Mesenchymal stem cell (in vitro differentiated cells and primary cell): ENCODE measurements at regions not wholly inside any gene's neighbourhood (a gene's known extent, or its start where the extent isn't known, plus 50 kb on each side); places are given as distances from the start of the nearest gene placed in this dataset.

ENCODE experiments used
- DNase-seq: peaks from one replicate; pipeline ENCODE4 v3.0.0-alpha.2; 2013
- H2AFZ ChIP-seq: one replicate; pipeline ENCODE4 v1.6.1; 2013; ENCODE audit warnings: low read depth, mild to moderate bottlenecking, control low read depth, inconsistent platforms, low read length, moderate library complexity
- H2AK5ac ChIP-seq: 2 replicates; pipeline ENCODE4 v1.6.1; 2013; ENCODE audit warnings: low read length, moderate library complexity, mild to moderate bottlenecking, inconsistent platforms; ENCODE audit not compliant: severe bottlenecking
- H2BK120ac ChIP-seq: one replicate; pipeline ENCODE4 v1.6.1; 2013; ENCODE audit warnings: low read depth, mild to moderate bottlenecking, inconsistent platforms, low read length, moderate library complexity
- H2BK12ac ChIP-seq, 2 experiments: one replicate each; pipeline ENCODE4 v1.6.1; 2013; ENCODE audit warnings: inconsistent platforms in 2 of 2, low read length in 2 of 2, mild to moderate bottlenecking in 2 of 2, moderate library complexity in 2 of 2, control low read depth in 1 of 2
- H2BK15ac ChIP-seq: one replicate; pipeline ENCODE4 v1.6.1; 2013; ENCODE audit warnings: mild to moderate bottlenecking, low read depth, inconsistent platforms; ENCODE audit not compliant: poor library complexity, severe bottlenecking
- H2BK5ac ChIP-seq: 2 replicates; pipeline ENCODE4 v1.6.1; 2013; ENCODE audit warnings: low read depth, mild to moderate bottlenecking, low read length, control low read depth, inconsistent platforms; ENCODE audit not compliant: poor library complexity, severe bottlenecking
- H3K14ac ChIP-seq, 2 experiments: one replicate each; pipeline ENCODE4 v1.6.1; 2013; ENCODE audit warnings: inconsistent platforms in 2 of 2, low read length in 2 of 2, control low read depth in 1 of 2, mild to moderate bottlenecking in 1 of 2, moderate library complexity in 1 of 2
- H3K18ac ChIP-seq, 2 experiments: one replicate each; pipeline ENCODE4 v1.6.1; 2013; ENCODE audit warnings: inconsistent platforms in 2 of 2, low read length in 2 of 2, control low read depth in 1 of 2, low read depth in 1 of 2, mild to moderate bottlenecking in 1 of 2
- H3K23ac ChIP-seq, 2 experiments: one replicate each; pipeline ENCODE4 v1.6.1; 2013; ENCODE audit warnings: inconsistent platforms in 2 of 2, low read length in 2 of 2, mild to moderate bottlenecking in 2 of 2, moderate library complexity in 2 of 2, control low read depth in 1 of 2
- H3K27ac ChIP-seq: 2 replicates; pipeline ENCODE4 v1.5.1; 2013; ENCODE audit warnings: mild to moderate bottlenecking, moderate library complexity, low read length, control low read depth, inconsistent platforms; ENCODE audit not compliant: poor library complexity, severe bottlenecking
- H3K27me3 ChIP-seq, 2 experiments: 2 replicates each; pipeline versions ENCODE4 v1.6.1 to v1.7.0; 2013; ENCODE audit warnings: low read length in 2 of 2, mild to moderate bottlenecking in 2 of 2, moderate library complexity in 2 of 2, control low read depth in 1 of 2, inconsistent platforms in 1 of 2; ENCODE audit not compliant: control insufficient read depth in 1 of 2, insufficient read depth in 1 of 2
- H3K36me3 ChIP-seq, 2 experiments: 2 replicates each; pipeline versions ENCODE4 v1.6.1 to v1.7.0; 2013; ENCODE audit warnings: low read length in 2 of 2, control low read depth in 1 of 2, inconsistent platforms in 1 of 2, low read depth in 1 of 2, mild to moderate bottlenecking in 1 of 2; ENCODE audit not compliant: insufficient read depth in 2 of 2, control insufficient read depth in 1 of 2
- H3K4ac ChIP-seq, 2 experiments: one replicate each; pipeline ENCODE4 v1.6.1; 2013; ENCODE audit warnings: inconsistent platforms in 2 of 2, low read length in 2 of 2, mild to moderate bottlenecking in 2 of 2, moderate library complexity in 2 of 2, control low read depth in 1 of 2, low read depth in 1 of 2
- H3K4me1 ChIP-seq: 2 replicates; pipeline ENCODE4 v1.6.1; 2013; ENCODE audit warnings: low read depth, low read length, control low read depth; ENCODE audit not compliant: control insufficient read depth, insufficient read depth
- H3K4me2 ChIP-seq: 2 replicates; pipeline ENCODE4 v1.6.1; 2013; ENCODE audit warnings: low read length, mild to moderate bottlenecking, inconsistent platforms; ENCODE audit not compliant: poor library complexity, severe bottlenecking
- H3K4me3 ChIP-seq, 2 experiments: 2 replicates each; pipeline versions ENCODE4 v1.5.1 to v1.7.0; 2013; ENCODE audit warnings: low read length in 2 of 2, mild to moderate bottlenecking in 2 of 2, control low read depth in 1 of 2, low read depth in 1 of 2; ENCODE audit not compliant: insufficient read depth in 1 of 2
- H3K79me1 ChIP-seq: replicated peaks from 2 replicates; pipeline ENCODE4 v1.6.1; 2013; ENCODE audit warnings: mild to moderate bottlenecking, control low read depth, low read length, inconsistent platforms; ENCODE audit not compliant: poor library complexity, severe bottlenecking
- H3K9ac ChIP-seq: 2 replicates; pipeline ENCODE4 v1.7.0; 2013; ENCODE audit warnings: mild to moderate bottlenecking, low read length, moderate library complexity
- H3K9me3 ChIP-seq: 2 replicates; pipeline ENCODE4 v1.7.0; 2013; ENCODE audit warnings: mild to moderate bottlenecking, low read length; ENCODE audit not compliant: control insufficient read depth
- H4K8ac ChIP-seq: one replicate; pipeline ENCODE4 v1.6.1; 2013; ENCODE audit warnings: inconsistent platforms, mild to moderate bottlenecking, low read length, moderate library complexity
- H4K91ac ChIP-seq: one replicate; pipeline ENCODE4 v1.6.1; 2013; ENCODE audit warnings: mild to moderate bottlenecking, low read length, inconsistent platforms
- WGBS: methylation state at CpG from one replicate; pipeline ENCODE4 v1.1.7; 2013; ENCODE audit warnings: mixed read lengths; 5-methylcytosine and 5-hydroxymethylcytosine counted together

DNA sequence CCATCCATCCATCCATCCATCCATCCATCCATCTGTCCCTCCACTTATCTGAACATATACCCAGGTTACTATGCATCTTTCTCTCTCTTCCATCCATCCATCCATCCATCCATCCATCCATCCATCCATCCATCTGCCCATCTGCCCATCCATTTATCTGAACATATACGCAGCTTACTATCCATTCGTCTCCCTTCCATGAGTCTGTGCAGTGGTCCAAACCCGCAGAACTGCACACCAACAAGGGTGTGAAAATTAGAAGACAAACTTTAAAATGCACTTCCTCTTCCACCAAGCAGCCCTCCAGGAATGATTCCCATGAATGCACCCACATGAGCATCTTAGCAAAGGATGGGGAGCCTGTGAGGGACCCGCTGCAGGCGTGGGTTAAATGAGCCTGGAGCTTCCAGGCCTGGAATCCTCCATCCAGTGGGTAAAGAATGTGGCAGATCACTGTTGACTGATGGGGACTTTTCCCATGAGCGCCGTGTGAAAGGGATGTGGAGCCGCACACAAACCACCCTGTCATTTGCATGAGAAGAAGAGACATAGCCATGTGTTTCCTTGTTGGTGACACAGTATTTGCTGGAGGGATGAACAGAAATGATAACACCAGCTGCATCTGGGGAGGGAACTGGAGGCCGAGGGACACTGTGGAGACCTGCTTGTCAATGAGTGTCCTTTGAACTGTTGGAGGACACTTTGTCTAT, 376.6 kb downstream of the ADGRD1 start:
- Histone ChIP-seq H3K4me2 (no peak overlapping the region), H3K27me3 (no peaks in the 10 kb centered on the region), H2AK5ac (no peak overlapping the region), H3K9me3 (peaks cover 6% of the 10 kb centered on the region), H3K14ac (no peak overlapping the region), H3K4me3 (no peak overlapping the region), H2BK12ac (no peak overlapping the region), H3K4me1 (no peaks in the 10 kb centered on the region), H3K9ac (no peak overlapping the region), H4K8ac (no peak overlapping the region), H2BK5ac (no peak overlapping the region), H2AFZ (no peak overlapping the region), H3K23ac (no peak overlapping the region), H3K36me3 (no peaks in the 10 kb centered on the region), H3K79me1 (no peaks in the 10 kb centered on the region), H3K4ac (no peak overlapping the region), H4K91ac (no peak overlapping the region), H2BK120ac (no peak overlapping the region), H3K27ac (no peak overlapping the region), H2BK15ac (no peak overlapping the region), H3K18ac (no peak overlapping the region)
- 75% methylated on average over 9 of the region's 9 CpGs for WGBS
- no peak for DNase-seq

GRCh38 chr12:131331148-131331750, 377.5 kb downstream of the ADGRD1 start:
- Histone ChIP-seq H2AK5ac (no peak overlapping the region), H3K9me3 (peaks cover 6% of the 10 kb centered on the region), H2BK15ac (no peak overlapping the region), H3K4me2 (no peak overlapping the region), H4K91ac (no peak overlapping the region), H3K79me1 (no peaks in the 10 kb centered on the region), H4K8ac (no peak overlapping the region), H3K4me1 (no peaks in the 10 kb centered on the region), H2BK5ac (no peak overlapping the region), H3K36me3 (no peaks in the 10 kb centered on the region), H2BK120ac (no peak overlapping the region), H3K9ac (no peak overlapping the region), H3K18ac (no peak overlapping the region), H3K27me3 (no peaks in the 10 kb centered on the region), H3K27ac (no peak overlapping the region), H3K14ac (no peak overlapping the region), H2AFZ (no peak overlapping the region), H2BK12ac (no peak overlapping the region), H3K4me3 (no peak overlapping the region), H3K4ac (no peak overlapping the region), H3K23ac (no peak overlapping the region)
- DNase-seq: no peak
- WGBS: 61% methylated on average over 2 of the region's 2 CpGs

DNA sequence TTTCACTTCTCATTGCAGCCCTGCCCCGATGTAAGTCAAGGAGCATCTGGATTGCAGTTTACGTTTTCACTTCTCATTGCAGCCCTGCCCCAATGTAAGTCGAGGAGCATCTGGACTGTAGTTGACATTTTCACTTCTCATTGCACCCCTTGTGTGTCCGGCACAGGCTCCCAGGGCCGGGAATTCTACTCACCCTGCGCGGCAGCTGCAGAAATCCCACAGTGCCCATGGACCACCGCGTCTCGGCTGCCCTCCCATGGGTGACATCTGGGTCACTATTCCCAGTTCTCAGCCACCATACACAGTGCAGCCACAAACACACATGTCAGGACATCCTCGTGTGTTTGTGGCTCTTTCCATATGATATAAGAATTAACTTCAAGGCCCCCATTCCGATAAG, 378.5 kb downstream of the ADGRD1 start:
- no peak overlapping the region for H2BK12ac ChIP-seq
- H3K18ac ChIP-seq: no peak overlapping the region
- no peak overlapping the region for H3K4me3 ChIP-seq
- H3K36me3 ChIP-seq: no peaks in the 10 kb centered on the region
- H3K9ac ChIP-seq: no peak overlapping the region
- H2AFZ ChIP-seq: no peak overlapping the region
- no peak for DNase-seq
- no peak overlapping the region for H4K91ac ChIP-seq
- no peak overlapping the region for H3K27ac ChIP-seq
- H2AK5ac ChIP-seq: no peak overlapping the region
- no peak overlapping the region for H3K14ac ChIP-seq
- H3K9me3 ChIP-seq: no peaks in the 10 kb centered on the region
- H3K4me2 ChIP-seq: no peak overlapping the region
- H2BK5ac ChIP-seq: no peak overlapping the region
- 87% methylated on average over 11 of the region's 12 CpGs for WGBS
- no peaks in the 10 kb centered on the region for H3K79me1 ChIP-seq
- no peak overlapping the region for H2BK120ac ChIP-seq
- H3K4me1 ChIP-seq: no peaks in the 10 kb centered on the region
- H2BK15ac ChIP-seq: no peak overlapping the region
- H3K27me3 ChIP-seq: no peaks in the 10 kb centered on the region
- no peak overlapping the region for H3K4ac ChIP-seq
- H3K23ac ChIP-seq: no peak overlapping the region
- no peak overlapping the region for H4K8ac ChIP-seq

- Histone ChIP-seq H4K91ac (no peak overlapping the region), H2AFZ (no peak overlapping the region), H2AK5ac (no peak overlapping the region), H3K4me3 (no peak overlapping the region), H3K4me1 (no peaks in the 10 kb centered on the region), H3K9ac (no peak overlapping the region), H3K9me3 (no peaks in the 10 kb centered on the region), H3K79me1 (no peaks in the 10 kb centered on the region), H2BK12ac (no peak overlapping the region), H3K14ac (no peak overlapping the region), H3K4me2 (no peak overlapping the region), H3K18ac (no peak overlapping the region), H3K23ac (no peak overlapping the region), H3K27ac (no peak overlapping the region), H3K27me3 (no peaks in the 10 kb centered on the region), H2BK5ac (no peak overlapping the region), H3K36me3 (no peaks in the 10 kb centered on the region), H2BK120ac (no peak overlapping the region), H2BK15ac (no peak overlapping the region), H3K4ac (no peak overlapping the region), H4K8ac (no peak overlapping the region)
- 72% methylated on average over 7 of the region's 12 CpGs for WGBS
- DNase-seq: no peak
Observed at GRCh38 chr12:131333136-131333535, 377.8 kb upstream of the SFSWAP start.
